ENCODE measurements at regions not wholly inside any gene's neighbourhood (a gene's known extent, or its start where the extent isn't known, plus 50 kb on each side); places are given as distances from the start of the nearest gene placed in this dataset.

- no peak for TF ChIP-seq CTCF (IDR thresholded peaks at IDR 0.05; ENCODE audit: poor library complexity, severe bottlenecking)
- TF ChIP-seq RAD21 (conservative IDR thresholded peaks at IDR 0.05), result no peak
- TF ChIP-seq TAF1 (IDR thresholded peaks at IDR 0.05; ENCODE audit: low read depth), result no peak
- no peak for TF ChIP-seq POLR2AphosphoS5 (IDR thresholded peaks at IDR 0.05)
- no peak for TF ChIP-seq SMC3 (conservative IDR thresholded peaks at IDR 0.05; ENCODE audit: poor library complexity)
- no peak for TF ChIP-seq REST (IDR thresholded peaks at IDR 0.05; ENCODE audit: borderline replicate concordance)
These were observed 299.8 kb upstream of the NEBL start for GRCh38 chr10:21196822-21197395.
